GM12878 (cell line): ENCODE measurements at regions not wholly inside any gene's neighbourhood (a gene's known extent, or its start where the extent isn't known, plus 50 kb on each side); places are given as distances from the start of the nearest gene placed in this dataset.

Experiments used
- ATAC-seq: fragments of 200-7000 bp; cut with Tn5 transposase; 3 replicates; pipeline ENCODE4 v1.9.1; 2020; ENCODE audit warnings: mild to moderate bottlenecking, moderate library complexity
- BruUV-seq: library from RNA; stranded (reverse); fragments of 400-500 nt; replicated peaks from 2 replicates; lab custom pipeline; 2021; lab: Mats Ljungman, UMichigan
- CTCF ChIA-PET: fragments of 300-600 bp; sonication (Branson Sonifier 250); formaldehyde crosslinking; extraction: SDS; loops from one replicate; lab custom pipeline; 2021; ENCODE audit warnings: inconsistent platforms; lab: Yijun Ruan, JAX
- POLR2A ChIA-PET: fragments of 350-600 bp; formaldehyde crosslinking; extraction: SDS; loops from one replicate; lab custom pipeline; 2021; ENCODE audit warnings: inconsistent platforms; lab: Charles Lee
- RAD21 ChIA-PET: fragments of 300-600 bp; sonication (Branson Sonifier 250); formaldehyde crosslinking; loops from one replicate; lab custom pipeline; 2023; ENCODE audit warnings: antibody characterized with exemption; ENCODE audit not compliant: unreplicated experiment; lab: Charles Lee
- SMC1A ChIA-PET: fragments of 300-600 bp; sonication (Branson Sonifier 250); formaldehyde crosslinking; loops from one replicate; lab custom pipeline; 2023; ENCODE audit not compliant: unreplicated experiment, uncharacterized antibody; lab: Charles Lee
- DNase-seq: peaks from one replicate; pipeline ENCODE4 v3.0.0-alpha.2; 2011; ENCODE audit warnings: low read depth, low spot score
- FAIRE-seq: peaks from 3 replicates; lab custom pipeline; 2011; peaks lifted over from hg19 to GRCh38; lab: Jason Lieb, UNC
- H2AFZ ChIP-seq: 2 replicates; pipeline ENCODE4 v1.6.0; 2011; ENCODE audit warnings: low read depth, low read length, control low read depth; ENCODE audit not compliant: control insufficient read depth
- H3K27ac ChIP-seq: 2 replicates; pipeline ENCODE4 v1.5.1; 2011; ENCODE audit warnings: control low read depth; ENCODE audit not compliant: control insufficient read depth, insufficient read depth
- H3K27me3 ChIP-seq, 2 experiments: replicated peaks in 1 of 2; 2 replicates each; pipeline versions ENCODE4 v1.6.0 to v1.6.1; 2011; ENCODE audit warnings: low read length in 1 of 2; ENCODE audit not compliant: control insufficient read depth in 2 of 2, insufficient read depth in 2 of 2
- H3K36me3 ChIP-seq, 2 experiments: 2 replicates each; pipeline ENCODE4 v1.5.1; 2011; ENCODE audit warnings: low read length in 1 of 2; ENCODE audit not compliant: control insufficient read depth in 2 of 2, insufficient read depth in 2 of 2
- H3K4me1 ChIP-seq: 2 replicates; pipeline ENCODE4 v1.6.1; 2011; ENCODE audit warnings: mild to moderate bottlenecking, low read length, moderate library complexity, mixed read lengths; ENCODE audit not compliant: control insufficient read depth, insufficient read depth
- H3K4me2 ChIP-seq: 2 replicates; pipeline ENCODE4 v1.6.0; 2011; ENCODE audit warnings: control low read depth; ENCODE audit not compliant: control insufficient read depth, insufficient read depth
- H3K4me3 ChIP-seq: fragments of 200-600 bp; sonication (generic); 2 replicates; pipeline ENCODE4 v1.5.1; 2016
- H3K79me2 ChIP-seq: 2 replicates; pipeline ENCODE4 v1.6.0; 2011; ENCODE audit warnings: low read length; ENCODE audit not compliant: control insufficient read depth, insufficient read depth
- H3K9ac ChIP-seq: 2 replicates; pipeline ENCODE4 v1.8.0; 2011; ENCODE audit warnings: low read length, control low read depth, mixed read lengths; ENCODE audit not compliant: control insufficient read depth, insufficient read depth
- H3K9me3 ChIP-seq: replicated peaks from 3 replicates; pipeline ENCODE4 v1.5.1; 2011; ENCODE audit warnings: mild to moderate bottlenecking, low read length; ENCODE audit not compliant: control insufficient read depth, insufficient read depth
- H4K20me1 ChIP-seq: 2 replicates; pipeline ENCODE4 v1.6.0; 2011; ENCODE audit not compliant: control insufficient read depth, insufficient read depth
- BCLAF1 ChIP-seq: fragments of 450-650 bp; IDR thresholded peaks from 2 replicates; pipeline ENCODE4 v1.6.1; 2017; ENCODE audit warnings: antibody characterized with exemption, mild to moderate bottlenecking, moderate library complexity
- BMI1 ChIP-seq: fragments of 450-650 bp; IDR thresholded peaks from 2 replicates; pipeline ENCODE4 v1.6.1; 2016; ENCODE audit warnings: mild to moderate bottlenecking, moderate library complexity, borderline replicate concordance
- CBFB ChIP-seq: IDR thresholded peaks from 2 replicates; pipeline ENCODE4 v1.6.1; 2016; ENCODE audit warnings: antibody characterized with exemption, low read depth
- ETV6 ChIP-seq, 2 experiments: fragments of 450-650 bp in 1 of 2; IDR thresholded peaks in 1 of 2; conservative IDR thresholded peaks in 1 of 2; 2 replicates each; pipeline ENCODE4 v1.6.1; 2014; ENCODE audit warnings: antibody characterized with exemption in 1 of 2, borderline replicate concordance in 1 of 2, low read depth in 1 of 2, mild to moderate bottlenecking in 1 of 2, moderate library complexity in 1 of 2
- IRF4 ChIP-seq: IDR thresholded peaks from 2 replicates; pipeline ENCODE4 v1.6.1; 2011; ENCODE audit warnings: low read depth, low read length
- KDM1A ChIP-seq: fragments of 200-600 bp; sonication (generic); IDR thresholded peaks from 2 replicates; pipeline ENCODE4 v1.6.1; 2016; ENCODE audit warnings: borderline replicate concordance
- NFYA ChIP-seq: IDR thresholded peaks from 2 replicates; pipeline ENCODE4 v1.6.1; 2011; ENCODE audit warnings: low read depth, mild to moderate bottlenecking, low read length, improper control_type of control experiment, borderline replicate concordance
- POU2F2 ChIP-seq: IDR thresholded peaks from 3 replicates; pipeline ENCODE4 v1.6.1; 2011; ENCODE audit warnings: low read depth, mild to moderate bottlenecking, low read length, borderline replicate concordance
- SRF ChIP-seq, 2 experiments: IDR thresholded peaks; 2 replicates each; pipeline ENCODE4 v1.6.1; 2011; ENCODE audit warnings: low read depth in 2 of 2, low read length in 2 of 2, mild to moderate bottlenecking in 1 of 2, moderate library complexity in 1 of 2
- WGBS: methylation state at CpG from one replicate; pipeline ENCODE4 v1.1.6; 2016; ENCODE audit warnings: low lambda C conversion rate; ENCODE audit not compliant: insufficient replicate concordance, insufficient coverage; ENCODE audit errors: missing lambda C conversion rate; 5-methylcytosine and 5-hydroxymethylcytosine counted together
- in situ Hi-C: fragments of 300-500 bp; cut with MboI; formaldehyde crosslinking; loops from 9 replicates; pipeline ENCODE4 v1.14.3; 2018; ENCODE audit warnings: mixed read lengths
- intact Hi-C: fragments of 100-400 bp; cut with micrococcal nuclease; formaldehyde crosslinking; loops from one replicate; pipeline ENCODE4 v1.14.2; 2022; ENCODE audit not compliant: unreplicated experiment
- TF ChIP-seq, protein P1 (sequence below): fragments of 450-650 bp; IDR thresholded peaks from 2 replicates; pipeline ENCODE4 v1.6.1; 2017; ENCODE audit warnings: mild to moderate bottlenecking

DNA sequence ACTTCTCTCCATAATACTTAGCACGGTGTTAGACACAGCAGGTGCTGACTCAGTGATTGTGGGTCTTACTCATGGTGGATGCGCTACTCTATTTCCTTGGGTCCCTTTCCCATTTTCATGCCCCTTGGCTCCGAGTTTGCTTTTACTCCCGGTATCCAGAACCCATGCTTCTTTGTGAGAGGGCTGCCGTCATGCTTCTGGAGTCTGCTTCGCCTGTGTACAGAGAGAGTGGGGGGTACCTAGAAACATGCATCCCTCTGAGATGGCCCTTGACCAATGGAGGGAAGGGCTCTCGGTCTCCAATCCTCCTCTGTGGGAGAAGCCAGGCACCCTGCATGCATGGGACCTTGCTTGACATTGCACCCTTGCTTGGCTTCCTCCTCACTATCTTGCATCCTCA is 160.4 kb downstream of the NRN1 start:
- ChIA-PET POLR2A (no interaction called here), CTCF (no interaction called here), RAD21 (no interaction called here), SMC1A (no interaction called here)
- Histone ChIP-seq H3K27me3 (peaks cover 0 to 5% of the 10 kb centered on the region in 2 experiments; a peak in 2 of 4 replicates), H2AFZ (no peak overlapping the region), H3K9ac (no peak overlapping the region), H3K4me3 (no peak overlapping the region), H3K79me2 (no peaks in the 10 kb centered on the region), H3K4me1 (peaks cover 7% of the 10 kb centered on the region; the same call in 1 of the 2 replicates), H4K20me1 (no peaks in the 10 kb centered on the region), H3K27ac (no peak overlapping the region), H3K4me2 (no peak overlapping the region), H3K9me3 (no peaks in the 10 kb centered on the region), H3K36me3 (no peaks in the 10 kb centered on the region)
- in situ Hi-C loops, result no loop called here
- intact Hi-C loops, result no loop called here
- BruUV-seq, result no TSS peak
- DNase-seq, result no peak
- no peak for FAIRE-seq
- WGBS, result 100% methylated on average over 7 of the region's 7 CpGs
- TF ChIP-seq CBFB (no peak), ETV6 (conservative IDR thresholded peaks at IDR 0.05 in 1 of 2, IDR thresholded peaks at IDR 0.05 in 1 of 2; ENCODE audit: borderline replicate concordance in 1 of 2, low read depth in 1 of 2) (no peak), POU2F2 (no peak), SRF (IDR thresholded peaks at IDR 0.05; ENCODE audit: low read depth in 2 of 2, low read length in 2 of 2) (no peak), KDM1A (no peak), BMI1 (no peak), BCLAF1 (no peak), NFYA (no peak), IRF4 (no peak)
- TF ChIP-seq, protein P1, sequence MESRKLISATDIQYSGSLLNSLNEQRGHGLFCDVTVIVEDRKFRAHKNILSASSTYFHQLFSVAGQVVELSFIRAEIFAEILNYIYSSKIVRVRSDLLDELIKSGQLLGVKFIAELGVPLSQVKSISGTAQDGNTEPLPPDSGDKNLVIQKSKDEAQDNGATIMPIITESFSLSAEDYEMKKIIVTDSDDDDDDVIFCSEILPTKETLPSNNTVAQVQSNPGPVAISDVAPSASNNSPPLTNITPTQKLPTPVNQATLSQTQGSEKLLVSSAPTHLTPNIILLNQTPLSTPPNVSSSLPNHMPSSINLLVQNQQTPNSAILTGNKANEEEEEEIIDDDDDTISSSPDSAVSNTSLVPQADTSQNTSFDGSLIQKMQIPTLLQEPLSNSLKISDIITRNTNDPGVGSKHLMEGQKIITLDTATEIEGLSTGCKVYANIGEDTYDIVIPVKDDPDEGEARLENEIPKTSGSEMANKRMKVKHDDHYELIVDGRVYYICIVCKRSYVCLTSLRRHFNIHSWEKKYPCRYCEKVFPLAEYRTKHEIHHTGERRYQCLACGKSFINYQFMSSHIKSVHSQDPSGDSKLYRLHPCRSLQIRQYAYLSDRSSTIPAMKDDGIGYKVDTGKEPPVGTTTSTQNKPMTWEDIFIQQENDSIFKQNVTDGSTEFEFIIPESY, result no peak
- ATAC-seq, result no peak
